H1 (cell line): ENCODE measurements at regions not wholly inside any gene's neighbourhood (a gene's known extent, or its start where the extent isn't known, plus 50 kb on each side); places are given as distances from the start of the nearest gene placed in this dataset.

ENCODE experiments used
- CTCF ChIA-PET: fragments of 300-600 bp; sonication (Branson Sonifier 250); formaldehyde crosslinking; loops from one replicate; lab custom pipeline; 2021; ENCODE audit not compliant: partially characterized antibody; lab: Charles Lee
- POLR2A ChIA-PET: fragments of 300-600 bp; sonication (Branson Sonifier 250); formaldehyde crosslinking; loops from one replicate; lab custom pipeline; 2021; ENCODE audit warnings: inconsistent platforms; ENCODE audit not compliant: partially characterized antibody; lab: Charles Lee
- DNase-seq, 2 experiments: peaks; one replicate each; pipeline versions ENCODE4 v3.0.0 to v3.0.0-alpha.2; 2010 to 2022; ENCODE audit warnings: low spot score in 2 of 2, low read depth in 1 of 2, mixed read lengths in 1 of 2
- FAIRE-seq: peaks from 2 replicates; lab custom pipeline; 2011; peaks lifted over from hg19 to GRCh38; lab: Jason Lieb, UNC
- H2AFZ ChIP-seq: 2 replicates; pipeline ENCODE4 v1.8.1; 2012; ENCODE audit warnings: low read length, inconsistent platforms
- H2AK5ac ChIP-seq: 2 replicates; pipeline ENCODE4 v1.6.1; 2013; ENCODE audit warnings: low read depth, low read length
- H2BK120ac ChIP-seq: replicated peaks from 2 replicates; pipeline ENCODE3; 2013; ENCODE audit warnings: low read depth, low read length, inconsistent platforms
- H2BK12ac ChIP-seq: 2 replicates; pipeline ENCODE4 v1.6.1; 2013; ENCODE audit warnings: low read depth, low read length
- H2BK15ac ChIP-seq: 2 replicates; pipeline ENCODE4 v1.6.1; 2013; ENCODE audit warnings: low read length
- H2BK20ac ChIP-seq: 2 replicates; pipeline ENCODE4 v1.6.1; 2013; ENCODE audit warnings: low read length
- H2BK5ac ChIP-seq: 2 replicates; pipeline ENCODE4 v1.6.1; 2013; ENCODE audit warnings: low read depth, low read length
- H3K14ac ChIP-seq: 2 replicates; pipeline ENCODE4 v1.6.1; 2013; ENCODE audit warnings: inconsistent platforms; ENCODE audit not compliant: insufficient read length
- H3K18ac ChIP-seq: 2 replicates; pipeline ENCODE4 v1.6.1; 2013; ENCODE audit warnings: low read length; ENCODE audit errors: extremely low read depth
- H3K23ac ChIP-seq: 2 replicates; pipeline ENCODE4 v1.6.1; 2013; ENCODE audit warnings: inconsistent platforms; ENCODE audit not compliant: insufficient read length
- H3K23me2 ChIP-seq: 2 replicates; pipeline ENCODE4 v1.6.1; 2013; ENCODE audit warnings: low read depth, low read length
- H3K27ac ChIP-seq: 2 replicates; pipeline ENCODE4 v1.6.1; 2011; ENCODE audit warnings: low read depth, low read length, inconsistent platforms
- H3K27me3 ChIP-seq, 4 experiments: replicated peaks in 1 of 4; 1 replicate in 1 of 4; 2 replicates in 3 of 4; pipeline versions ENCODE4 v1.6.1 to v1.8.1; 2011 to 2013; ENCODE audit warnings: low read length in 3 of 4, mild to moderate bottlenecking in 3 of 4, inconsistent platforms in 2 of 4, mixed read lengths in 2 of 4, moderate library complexity in 1 of 4; ENCODE audit not compliant: control insufficient read depth in 3 of 4, insufficient read depth in 3 of 4; ENCODE audit errors: extremely low read depth in 1 of 4
- H3K36me3 ChIP-seq, 4 experiments: 2 replicates each; pipeline versions ENCODE4 v1.6.1 to v1.8.1; 2011 to 2013; ENCODE audit warnings: mild to moderate bottlenecking in 4 of 4, low read length in 3 of 4, moderate library complexity in 2 of 4, control low read depth in 1 of 4, inconsistent platforms in 1 of 4; ENCODE audit not compliant: insufficient read depth in 4 of 4, control insufficient read depth in 2 of 4
- H3K4ac ChIP-seq: replicated peaks from 2 replicates; pipeline ENCODE3; 2013; ENCODE audit warnings: low read length, low read depth, mixed read lengths, inconsistent platforms; ENCODE audit not compliant: insufficient read length
- H3K4me1 ChIP-seq, 4 experiments: replicated peaks in 1 of 4; 1 replicate in 1 of 4; 2 replicates in 3 of 4; pipeline versions ENCODE4 v1.6.1 to v1.8.1; 2011 to 2013; ENCODE audit warnings: low read length in 3 of 4, inconsistent platforms in 2 of 4, mixed read lengths in 1 of 4; ENCODE audit not compliant: insufficient read depth in 4 of 4, control insufficient read depth in 3 of 4
- H3K4me2 ChIP-seq, 2 experiments: 2 replicates each; pipeline versions ENCODE4 v1.6.1 to v1.8.1; 2011 to 2013; ENCODE audit warnings: low read depth in 2 of 2, low read length in 2 of 2, control low read depth in 1 of 2, inconsistent platforms in 1 of 2, mild to moderate bottlenecking in 1 of 2; ENCODE audit not compliant: insufficient read depth in 1 of 2
- H3K4me3 ChIP-seq, 4 experiments: fragments of 200-600, 300-600 bp in 1 of 4; sonication (generic), shearing (Covaris generic), sonication (Bioruptor Twin) in 1 of 4; 2 replicates each; pipeline versions ENCODE4 v1.5.1 to v1.8.1; 2011 to 2016; ENCODE audit warnings: low read length in 4 of 4, low read depth in 3 of 4, control low read depth in 2 of 4, inconsistent platforms in 2 of 4, mild to moderate bottlenecking in 2 of 4, mixed read lengths in 1 of 4, moderate library complexity in 1 of 4; ENCODE audit not compliant: insufficient read depth in 2 of 4; ENCODE audit errors: extremely low read depth in 1 of 4
- H3K56ac ChIP-seq: replicated peaks from 2 replicates; pipeline ENCODE3; 2013; ENCODE audit warnings: low read depth, mild to moderate bottlenecking, mixed read lengths, low read length, inconsistent platforms; ENCODE audit not compliant: insufficient read length
- H3K79me1 ChIP-seq: 2 replicates; pipeline ENCODE4 v1.6.1; 2013; ENCODE audit warnings: low read depth, low read length, control low read depth
- H3K79me2 ChIP-seq, 2 experiments: 2 replicates each; pipeline versions ENCODE4 v1.6.1 to v1.8.1; 2012 to 2013; ENCODE audit warnings: low read length in 2 of 2, mild to moderate bottlenecking in 2 of 2, inconsistent platforms in 1 of 2; ENCODE audit not compliant: insufficient read depth in 2 of 2, control insufficient read depth in 1 of 2
- H3K9ac ChIP-seq, 4 experiments: replicated peaks in 1 of 4; 1 replicate in 1 of 4; 2 replicates in 3 of 4; pipeline versions ENCODE4 v1.6.1 to v1.8.1; 2011 to 2013; ENCODE audit warnings: low read depth in 3 of 4, low read length in 3 of 4, control low read depth in 2 of 4, mild to moderate bottlenecking in 2 of 4, moderate library complexity in 2 of 4, inconsistent platforms in 1 of 4; ENCODE audit errors: extremely low read depth in 1 of 4
- H3K9me3 ChIP-seq, 2 experiments: 2 replicates each; pipeline versions ENCODE4 v1.6.1 to v1.8.1; 2012 to 2013; ENCODE audit warnings: mild to moderate bottlenecking in 2 of 2, moderate library complexity in 2 of 2, control low read depth in 1 of 2, inconsistent platforms in 1 of 2, low read depth in 1 of 2, low read length in 1 of 2, mixed read lengths in 1 of 2; ENCODE audit not compliant: insufficient read depth in 2 of 2
- H4K20me1 ChIP-seq, 2 experiments: replicated peaks in 1 of 2; 2 replicates each; pipeline versions ENCODE3 to v1.8.1; 2011 to 2013; ENCODE audit warnings: inconsistent platforms in 2 of 2, low read length in 2 of 2, mild to moderate bottlenecking in 1 of 2; ENCODE audit not compliant: insufficient read depth in 2 of 2, control insufficient read depth in 1 of 2
- H4K5ac ChIP-seq: 2 replicates; pipeline ENCODE4 v1.6.1; 2013; ENCODE audit warnings: low read length, low read depth, mixed read lengths, inconsistent platforms; ENCODE audit not compliant: insufficient read length
- H4K8ac ChIP-seq: 2 replicates; pipeline ENCODE4 v1.8.0; 2013; ENCODE audit warnings: mild to moderate bottlenecking, moderate library complexity, low read length, inconsistent platforms; ENCODE audit not compliant: insufficient read depth; ENCODE audit errors: extremely low read depth
- H4K91ac ChIP-seq: replicated peaks from 2 replicates; pipeline ENCODE3; 2013; ENCODE audit warnings: low read length, mixed read lengths, inconsistent platforms; ENCODE audit not compliant: insufficient read length
- RAD21 ChIP-seq, 2 experiments: IDR thresholded peaks in 1 of 2; conservative IDR thresholded peaks in 1 of 2; 2 replicates each; pipeline ENCODE4 v1.6.1; 2011; ENCODE audit warnings: low read depth in 2 of 2, low read length in 2 of 2, improper control_type of control experiment in 1 of 2, inconsistent platforms in 1 of 2, mild to moderate bottlenecking in 1 of 2, moderate library complexity in 1 of 2
- SP2 ChIP-seq: IDR thresholded peaks from 2 replicates; pipeline ENCODE4 v1.6.1; 2012; ENCODE audit warnings: mild to moderate bottlenecking, low read length, inconsistent platforms
- TCF12 ChIP-seq: IDR thresholded peaks from 2 replicates; pipeline ENCODE4 v1.6.1; 2011; ENCODE audit warnings: low read depth, mild to moderate bottlenecking, low read length
- TEAD4 ChIP-seq: IDR thresholded peaks from 2 replicates; pipeline ENCODE4 v1.6.1; 2012; ENCODE audit warnings: low read depth, low read length, inconsistent platforms, mixed read lengths
- WGBS, 2 experiments: shearing (Covaris generic) in 1 of 2; methylation state at CpG; one replicate each; pipeline versions ENCODE4 v1.1.6 to v1.1.7; 2013 to 2015; ENCODE audit warnings: low lambda C conversion rate in 2 of 2, mixed read lengths in 2 of 2, inconsistent platforms in 1 of 2, low coverage in 1 of 2, missing lambda C conversion rate in 1 of 2; ENCODE audit not compliant: insufficient replicate concordance in 2 of 2, insufficient coverage in 1 of 2, insufficient read length in 1 of 2; ENCODE audit errors: extremely low coverage in 1 of 2, missing lambda C conversion rate in 1 of 2; 5-methylcytosine and 5-hydroxymethylcytosine counted together
- TF ChIP-seq, protein P1 (sequence below), 3 experiments: IDR thresholded peaks; 1 replicate in 2 of 3; 2 replicates in 1 of 3; pipeline versions ENCODE4 v1.5.1 to v1.6.1; 2011; ENCODE audit warnings: low read length in 3 of 3, mild to moderate bottlenecking in 3 of 3, inconsistent platforms in 2 of 3, low read depth in 1 of 3, moderate library complexity in 1 of 3; ENCODE audit not compliant: insufficient read depth in 1 of 3; ENCODE audit errors: control extremely low read depth in 1 of 3

- Histone ChIP-seq H3K27me3 (no peaks in the 10 kb centered on the region), H4K8ac (no peak overlapping the region), H3K79me1 (no peaks in the 10 kb centered on the region), H4K91ac (no peak overlapping the region), H3K36me3 (no peaks in the 10 kb centered on the region), H4K20me1 (no peaks in the 10 kb centered on the region), H3K9me3 (peaks cover 0 to 4% of the 10 kb centered on the region in 2 experiments; a peak in 1 of 4 replicates), H3K4me1 (peaks cover 0 to 4% (median 2%) of the 10 kb centered on the region in 4 experiments; a peak in 2 of 7 replicates), H3K4me2 (no peak overlapping the region), H2BK5ac (no peak overlapping the region), H3K18ac (no peak overlapping the region; the same call in 1 of the 2 replicates), H4K5ac (no peak overlapping the region), H3K4me3 (no peak overlapping the region), H3K23ac (no peak overlapping the region), H2BK20ac (peak overlapping the region; percentile 24), H3K9ac (no peak overlapping the region), H3K27ac (no peak overlapping the region), H3K14ac (no peak overlapping the region), H3K4ac (no peak overlapping the region), H2AK5ac (no peak overlapping the region), H2AFZ (peak overlapping the region; percentile 42; the same call in 1 of the 2 replicates), H3K23me2 (no peaks in the 10 kb centered on the region), H3K79me2 (no peaks in the 10 kb centered on the region), H2BK15ac (no peak overlapping the region; the same call in 1 of the 2 replicates), H2BK12ac (0 out of 2 replicates have a peak overlapping the region, but pooled peaks have one; percentile 19), H3K56ac (no peak overlapping the region), H2BK120ac (no peak overlapping the region)
- FAIRE-seq (no peak), DNase-seq (peak; percentile 17 to 54)
- 91% methylated on average over 4 of the region's 4 CpGs; no CpG with 5 or more reads in 1 of the 2 experiments for WGBS, 2 experiments
- CTCF ChIA-PET: interaction anchor here (0.7 to 2.3 kb wide), 30 partner anchors 8 to 531 kb away, joined by 3 to 12 read pairs (median 4); no protein-coding TSS in a partner anchor
- TF ChIP-seq RAD21 (IDR thresholded peaks at IDR 0.05 in 1 of 2, conservative IDR thresholded peaks at IDR 0.05 in 1 of 2; ENCODE audit: low read depth in 2 of 2, low read length in 2 of 2) (peak; percentile 73 to 83), SP2 (no peak), TEAD4 (peak; percentile 44; the same call in 1 of the 2 replicates), TCF12 (no peak)
- TF ChIP-seq, protein P1, sequence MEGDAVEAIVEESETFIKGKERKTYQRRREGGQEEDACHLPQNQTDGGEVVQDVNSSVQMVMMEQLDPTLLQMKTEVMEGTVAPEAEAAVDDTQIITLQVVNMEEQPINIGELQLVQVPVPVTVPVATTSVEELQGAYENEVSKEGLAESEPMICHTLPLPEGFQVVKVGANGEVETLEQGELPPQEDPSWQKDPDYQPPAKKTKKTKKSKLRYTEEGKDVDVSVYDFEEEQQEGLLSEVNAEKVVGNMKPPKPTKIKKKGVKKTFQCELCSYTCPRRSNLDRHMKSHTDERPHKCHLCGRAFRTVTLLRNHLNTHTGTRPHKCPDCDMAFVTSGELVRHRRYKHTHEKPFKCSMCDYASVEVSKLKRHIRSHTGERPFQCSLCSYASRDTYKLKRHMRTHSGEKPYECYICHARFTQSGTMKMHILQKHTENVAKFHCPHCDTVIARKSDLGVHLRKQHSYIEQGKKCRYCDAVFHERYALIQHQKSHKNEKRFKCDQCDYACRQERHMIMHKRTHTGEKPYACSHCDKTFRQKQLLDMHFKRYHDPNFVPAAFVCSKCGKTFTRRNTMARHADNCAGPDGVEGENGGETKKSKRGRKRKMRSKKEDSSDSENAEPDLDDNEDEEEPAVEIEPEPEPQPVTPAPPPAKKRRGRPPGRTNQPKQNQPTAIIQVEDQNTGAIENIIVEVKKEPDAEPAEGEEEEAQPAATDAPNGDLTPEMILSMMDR (IDR thresholded peaks at IDR 0.05; ENCODE audit: control extremely low read depth in 1 of 3, insufficient read depth in 1 of 3, low read depth in 1 of 3, low read length in 3 of 3): peak; percentile 61 to 84 (median 67)
- POLR2A ChIA-PET: no interaction called here
Measured at GRCh38 chr10:2137549-2138174, 400.3 kb upstream of the ADARB2 start.
